Panc1 (cell line): ENCODE measurements at regions not wholly inside any gene's neighbourhood (a gene's known extent, or its start where the extent isn't known, plus 50 kb on each side); places are given as distances from the start of the nearest gene placed in this dataset.

ENCODE experiments used
- ATAC-seq: fragments of 200-7000 bp; cut with Tn5 transposase; 2 replicates; pipeline ENCODE4 v1.9.1; 2020; ENCODE audit warnings: mild to moderate bottlenecking, moderate library complexity
- BruUV-seq: library from RNA; stranded (reverse); fragments of 400-500 nt; replicated peaks from 2 replicates; lab custom pipeline; 2021; lab: Mats Ljungman, UMichigan
- CTCF ChIA-PET: fragments of 300-600 bp; sonication (Branson Sonifier 250); formaldehyde crosslinking; loops from one replicate; lab custom pipeline; 2022; ENCODE audit warnings: antibody characterized with exemption; lab: Charles Lee
- POLR2A ChIA-PET: fragments of 300-600 bp; sonication (Branson Sonifier 250); formaldehyde crosslinking; loops from one replicate; lab custom pipeline; 2022; ENCODE audit warnings: antibody characterized with exemption; lab: Charles Lee
- DNase-seq: peaks from one replicate; pipeline ENCODE4 v3.0.0-alpha.2; 2010; ENCODE audit warnings: low read depth, low spot score
- H3K27ac ChIP-seq: 2 replicates; pipeline ENCODE4 v1.5.1; 2011; ENCODE audit warnings: mild to moderate bottlenecking, low read length, inconsistent platforms
- H3K27me3 ChIP-seq: fragments of 200-500 bp; sonication (Bioruptor generic); 2 replicates; pipeline ENCODE4 v1.6.0; 2014; ENCODE audit warnings: low read length, inconsistent platforms; ENCODE audit not compliant: control insufficient read depth, insufficient read depth
- H3K36me3 ChIP-seq: fragments of 200-500 bp; sonication (Bioruptor generic); 2 replicates; pipeline ENCODE4 v1.5.1; 2014; ENCODE audit warnings: inconsistent platforms, mild to moderate bottlenecking, low read length, moderate library complexity; ENCODE audit not compliant: control insufficient read depth, insufficient read depth
- H3K4me1 ChIP-seq: 2 replicates; pipeline ENCODE4 v1.5.1; 2011; ENCODE audit warnings: inconsistent platforms, mild to moderate bottlenecking, low read length, moderate library complexity; ENCODE audit not compliant: control insufficient read depth, insufficient read depth
- H3K4me3 ChIP-seq, 2 experiments: 2 replicates each; pipeline ENCODE4 v1.5.1; 2011 to 2012; ENCODE audit warnings: low read depth in 2 of 2, low read length in 2 of 2, mild to moderate bottlenecking in 2 of 2, inconsistent platforms in 1 of 2, moderate library complexity in 1 of 2
- H3K9me3 ChIP-seq: fragments of 200-500 bp; sonication (Bioruptor generic); 2 replicates; pipeline ENCODE4 v1.5.1; 2014; ENCODE audit warnings: low read depth, mild to moderate bottlenecking, inconsistent platforms, low read length, moderate library complexity; ENCODE audit not compliant: control insufficient read depth, insufficient read depth
- CTCF ChIP-seq: fragments of 450-650 bp; IDR thresholded peaks from 2 replicates; pipeline ENCODE4 v1.5.1; 2017; ENCODE audit warnings: mild to moderate bottlenecking
- POLR2AphosphoS5 ChIP-seq: IDR thresholded peaks from 2 replicates; pipeline ENCODE4 v1.6.1; 2012; ENCODE audit warnings: mild to moderate bottlenecking, low read depth, low read length, moderate library complexity
- REST ChIP-seq, 2 experiments: IDR thresholded peaks; 2 replicates each; pipeline ENCODE4 v1.6.1; 2011 to 2012; ENCODE audit warnings: low read depth in 2 of 2, control low read depth in 1 of 2, low read length in 1 of 2, mild to moderate bottlenecking in 1 of 2, moderate library complexity in 1 of 2; ENCODE audit not compliant: insufficient read depth in 1 of 2
- SIN3A ChIP-seq: IDR thresholded peaks from 2 replicates; pipeline ENCODE4 v1.6.1; 2012; ENCODE audit warnings: low read depth, mild to moderate bottlenecking, low read length, moderate library complexity, borderline replicate concordance; ENCODE audit not compliant: insufficient read depth
- TCF7L2 ChIP-seq: IDR thresholded peaks from 2 replicates; pipeline ENCODE4 v1.6.1; 2011; ENCODE audit warnings: mild to moderate bottlenecking, low read depth, low read length, inconsistent platforms
- in situ Hi-C: cut with HindIII; loops from 2 replicates; pipeline ENCODE4 v1.10.0; 2016; ENCODE audit warnings: low sequenced_read_pairs, low pct_unique_long_range_greater_than_20kb
- intact Hi-C: fragments of 100-400 bp; cut with micrococcal nuclease; formaldehyde crosslinking; loops from one replicate; pipeline ENCODE4 v1.10.0; 2022; ENCODE audit not compliant: unreplicated experiment

GRCh38 chr7:18425838-18426445, 69.6 kb upstream of the HDAC9 start:
- ATAC-seq (no peak; the same call in 1 of the 2 replicates), DNase-seq (no peak)
- no peak overlapping the region for H3K4me3 ChIP-seq
- peaks cover 28% of the 10 kb centered on the region for H3K4me1 ChIP-seq
- no peaks in the 10 kb centered on the region for H3K27me3 ChIP-seq
- BruUV-seq, result no TSS peak
- peak overlapping the region; percentile 72 for H3K27ac ChIP-seq
- H3K36me3 ChIP-seq, result no peaks in the 10 kb centered on the region
- in situ Hi-C loops (no loop called here), intact Hi-C loops (no loop called here)
- POLR2A ChIA-PET, result no interaction called here
- H3K9me3 ChIP-seq, result no peaks in the 10 kb centered on the region
- CTCF ChIA-PET, result no interaction called here
- TF ChIP-seq POLR2AphosphoS5, result no peak
- no peak for TF ChIP-seq REST (IDR thresholded peaks at IDR 0.05; ENCODE audit: insufficient read depth in 1 of 2, low read depth in 2 of 2, low read length in 1 of 2)
- no peak for TF ChIP-seq CTCF
- TF ChIP-seq SIN3A, result no peak
- no peak for TF ChIP-seq TCF7L2

GRCh38 chr7:18426564-18427226, 68.9 kb upstream of the HDAC9 start:
- intact Hi-C loops, result no loop called here
- peak overlapping the region; percentile 72 for H3K27ac ChIP-seq
- ATAC-seq (peak; percentile 73), DNase-seq (peak; percentile 24)
- CTCF ChIA-PET, result no interaction called here
- no peaks in the 10 kb centered on the region for H3K36me3 ChIP-seq
- H3K9me3 ChIP-seq, result no peaks in the 10 kb centered on the region
- TF ChIP-seq SIN3A (no peak), TCF7L2 (peak; percentile 90)
- H3K4me3 ChIP-seq, result no peak overlapping the region
- in situ Hi-C loops, result no loop called here
- H3K4me1 ChIP-seq, result peaks cover 21% of the 10 kb centered on the region
- no TSS peak for BruUV-seq
- POLR2A ChIA-PET, result interaction anchor here (0.6 kb wide), 1 partner anchor 603 kb away, joined by 3 read pairs; no protein-coding TSS in a partner anchor
- no peaks in the 10 kb centered on the region for H3K27me3 ChIP-seq

- BruUV-seq, result no TSS peak
- no peaks in the 10 kb centered on the region for H3K9me3 ChIP-seq
- ATAC-seq (no peak), DNase-seq (no peak)
- ChIA-PET POLR2A (no interaction called here), CTCF (interaction anchor here (0.5 kb wide), 1 partner anchor 1240 kb away, joined by 9 read pairs; no protein-coding TSS in a partner anchor)
- peak overlapping the region; percentile 46; the same call in 1 of the 2 replicates for H3K27ac ChIP-seq
- in situ Hi-C loops (no loop called here), intact Hi-C loops (no loop called here)
- H3K4me1 ChIP-seq, result peaks cover 20% of the 10 kb centered on the region
- TF ChIP-seq TCF7L2 (no peak), REST (IDR thresholded peaks at IDR 0.05; ENCODE audit: insufficient read depth in 1 of 2, low read depth in 2 of 2, low read length in 1 of 2) (no peak), SIN3A (no peak), POLR2AphosphoS5 (no peak), CTCF (no peak)
- H3K27me3 ChIP-seq, result no peaks in the 10 kb centered on the region
- H3K4me3 ChIP-seq, result no peak overlapping the region
- no peaks in the 10 kb centered on the region for H3K36me3 ChIP-seq
Observed at GRCh38 chr7:18429547-18429946, 66.0 kb upstream of the HDAC9 start.
